H1 (cell line): ENCODE measurements at regions not wholly inside any gene's neighbourhood (a gene's known extent, or its start where the extent isn't known, plus 50 kb on each side); places are given as distances from the start of the nearest gene placed in this dataset.

Experiments
- CTCF ChIA-PET: fragments of 300-600 bp; sonication (Branson Sonifier 250); formaldehyde crosslinking; loops from one replicate; lab custom pipeline; 2021; ENCODE audit not compliant: partially characterized antibody; lab: Charles Lee
- POLR2A ChIA-PET: fragments of 300-600 bp; sonication (Branson Sonifier 250); formaldehyde crosslinking; loops from one replicate; lab custom pipeline; 2021; ENCODE audit warnings: inconsistent platforms; ENCODE audit not compliant: partially characterized antibody; lab: Charles Lee
- DNase-seq, 2 experiments: peaks; one replicate each; pipeline versions ENCODE4 v3.0.0 to v3.0.0-alpha.2; 2010 to 2022; ENCODE audit warnings: low spot score in 2 of 2, low read depth in 1 of 2, mixed read lengths in 1 of 2
- FAIRE-seq: peaks from 2 replicates; lab custom pipeline; 2011; peaks lifted over from hg19 to GRCh38; lab: Jason Lieb, UNC
- H2AFZ ChIP-seq: 2 replicates; pipeline ENCODE4 v1.8.1; 2012; ENCODE audit warnings: low read length, inconsistent platforms
- H2AK5ac ChIP-seq: 2 replicates; pipeline ENCODE4 v1.6.1; 2013; ENCODE audit warnings: low read depth, low read length
- H2BK120ac ChIP-seq: replicated peaks from 2 replicates; pipeline ENCODE3; 2013; ENCODE audit warnings: low read depth, low read length, inconsistent platforms
- H2BK12ac ChIP-seq: 2 replicates; pipeline ENCODE4 v1.6.1; 2013; ENCODE audit warnings: low read depth, low read length
- H2BK15ac ChIP-seq: 2 replicates; pipeline ENCODE4 v1.6.1; 2013; ENCODE audit warnings: low read length
- H2BK20ac ChIP-seq: 2 replicates; pipeline ENCODE4 v1.6.1; 2013; ENCODE audit warnings: low read length
- H2BK5ac ChIP-seq: 2 replicates; pipeline ENCODE4 v1.6.1; 2013; ENCODE audit warnings: low read depth, low read length
- H3K14ac ChIP-seq: 2 replicates; pipeline ENCODE4 v1.6.1; 2013; ENCODE audit warnings: inconsistent platforms; ENCODE audit not compliant: insufficient read length
- H3K18ac ChIP-seq: 2 replicates; pipeline ENCODE4 v1.6.1; 2013; ENCODE audit warnings: low read length; ENCODE audit errors: extremely low read depth
- H3K23ac ChIP-seq: 2 replicates; pipeline ENCODE4 v1.6.1; 2013; ENCODE audit warnings: inconsistent platforms; ENCODE audit not compliant: insufficient read length
- H3K23me2 ChIP-seq: 2 replicates; pipeline ENCODE4 v1.6.1; 2013; ENCODE audit warnings: low read depth, low read length
- H3K27ac ChIP-seq: 2 replicates; pipeline ENCODE4 v1.6.1; 2011; ENCODE audit warnings: low read depth, low read length, inconsistent platforms
- H3K27me3 ChIP-seq, 4 experiments: replicated peaks in 1 of 4; 1 replicate in 1 of 4; 2 replicates in 3 of 4; pipeline versions ENCODE4 v1.6.1 to v1.8.1; 2011 to 2013; ENCODE audit warnings: low read length in 3 of 4, mild to moderate bottlenecking in 3 of 4, inconsistent platforms in 2 of 4, mixed read lengths in 2 of 4, moderate library complexity in 1 of 4; ENCODE audit not compliant: control insufficient read depth in 3 of 4, insufficient read depth in 3 of 4; ENCODE audit errors: extremely low read depth in 1 of 4
- H3K36me3 ChIP-seq, 4 experiments: 2 replicates each; pipeline versions ENCODE4 v1.6.1 to v1.8.1; 2011 to 2013; ENCODE audit warnings: mild to moderate bottlenecking in 4 of 4, low read length in 3 of 4, moderate library complexity in 2 of 4, control low read depth in 1 of 4, inconsistent platforms in 1 of 4; ENCODE audit not compliant: insufficient read depth in 4 of 4, control insufficient read depth in 2 of 4
- H3K4ac ChIP-seq: replicated peaks from 2 replicates; pipeline ENCODE3; 2013; ENCODE audit warnings: low read length, low read depth, mixed read lengths, inconsistent platforms; ENCODE audit not compliant: insufficient read length
- H3K4me1 ChIP-seq, 4 experiments: replicated peaks in 1 of 4; 1 replicate in 1 of 4; 2 replicates in 3 of 4; pipeline versions ENCODE4 v1.6.1 to v1.8.1; 2011 to 2013; ENCODE audit warnings: low read length in 3 of 4, inconsistent platforms in 2 of 4, mixed read lengths in 1 of 4; ENCODE audit not compliant: insufficient read depth in 4 of 4, control insufficient read depth in 3 of 4
- H3K4me2 ChIP-seq, 2 experiments: 2 replicates each; pipeline versions ENCODE4 v1.6.1 to v1.8.1; 2011 to 2013; ENCODE audit warnings: low read depth in 2 of 2, low read length in 2 of 2, control low read depth in 1 of 2, inconsistent platforms in 1 of 2, mild to moderate bottlenecking in 1 of 2; ENCODE audit not compliant: insufficient read depth in 1 of 2
- H3K4me3 ChIP-seq, 4 experiments: fragments of 200-600, 300-600 bp in 1 of 4; sonication (generic), shearing (Covaris generic), sonication (Bioruptor Twin) in 1 of 4; 2 replicates each; pipeline versions ENCODE4 v1.5.1 to v1.8.1; 2011 to 2016; ENCODE audit warnings: low read length in 4 of 4, low read depth in 3 of 4, control low read depth in 2 of 4, inconsistent platforms in 2 of 4, mild to moderate bottlenecking in 2 of 4, mixed read lengths in 1 of 4, moderate library complexity in 1 of 4; ENCODE audit not compliant: insufficient read depth in 2 of 4; ENCODE audit errors: extremely low read depth in 1 of 4
- H3K56ac ChIP-seq: replicated peaks from 2 replicates; pipeline ENCODE3; 2013; ENCODE audit warnings: low read depth, mild to moderate bottlenecking, mixed read lengths, low read length, inconsistent platforms; ENCODE audit not compliant: insufficient read length
- H3K79me1 ChIP-seq: 2 replicates; pipeline ENCODE4 v1.6.1; 2013; ENCODE audit warnings: low read depth, low read length, control low read depth
- H3K79me2 ChIP-seq, 2 experiments: 2 replicates each; pipeline versions ENCODE4 v1.6.1 to v1.8.1; 2012 to 2013; ENCODE audit warnings: low read length in 2 of 2, mild to moderate bottlenecking in 2 of 2, inconsistent platforms in 1 of 2; ENCODE audit not compliant: insufficient read depth in 2 of 2, control insufficient read depth in 1 of 2
- H3K9ac ChIP-seq, 4 experiments: replicated peaks in 1 of 4; 1 replicate in 1 of 4; 2 replicates in 3 of 4; pipeline versions ENCODE4 v1.6.1 to v1.8.1; 2011 to 2013; ENCODE audit warnings: low read depth in 3 of 4, low read length in 3 of 4, control low read depth in 2 of 4, mild to moderate bottlenecking in 2 of 4, moderate library complexity in 2 of 4, inconsistent platforms in 1 of 4; ENCODE audit errors: extremely low read depth in 1 of 4
- H3K9me3 ChIP-seq, 2 experiments: 2 replicates each; pipeline versions ENCODE4 v1.6.1 to v1.8.1; 2012 to 2013; ENCODE audit warnings: mild to moderate bottlenecking in 2 of 2, moderate library complexity in 2 of 2, control low read depth in 1 of 2, inconsistent platforms in 1 of 2, low read depth in 1 of 2, low read length in 1 of 2, mixed read lengths in 1 of 2; ENCODE audit not compliant: insufficient read depth in 2 of 2
- H4K20me1 ChIP-seq, 2 experiments: replicated peaks in 1 of 2; 2 replicates each; pipeline versions ENCODE3 to v1.8.1; 2011 to 2013; ENCODE audit warnings: inconsistent platforms in 2 of 2, low read length in 2 of 2, mild to moderate bottlenecking in 1 of 2; ENCODE audit not compliant: insufficient read depth in 2 of 2, control insufficient read depth in 1 of 2
- H4K5ac ChIP-seq: 2 replicates; pipeline ENCODE4 v1.6.1; 2013; ENCODE audit warnings: low read length, low read depth, mixed read lengths, inconsistent platforms; ENCODE audit not compliant: insufficient read length
- H4K8ac ChIP-seq: 2 replicates; pipeline ENCODE4 v1.8.0; 2013; ENCODE audit warnings: mild to moderate bottlenecking, moderate library complexity, low read length, inconsistent platforms; ENCODE audit not compliant: insufficient read depth; ENCODE audit errors: extremely low read depth
- H4K91ac ChIP-seq: replicated peaks from 2 replicates; pipeline ENCODE3; 2013; ENCODE audit warnings: low read length, mixed read lengths, inconsistent platforms; ENCODE audit not compliant: insufficient read length
- BRCA1 ChIP-seq: IDR thresholded peaks from 2 replicates; pipeline ENCODE4 v1.6.1; 2012; ENCODE audit warnings: low read depth, low read length, improper control_type of control experiment
- POLR2AphosphoS5 ChIP-seq: IDR thresholded peaks from 2 replicates; pipeline ENCODE4 v1.6.1; 2011; ENCODE audit warnings: low read depth, low read length
- RBBP5 ChIP-seq: IDR thresholded peaks from 2 replicates; pipeline ENCODE4 v1.7.1; 2012; ENCODE audit warnings: low read depth, mild to moderate bottlenecking, inconsistent platforms, low read length, moderate library complexity, borderline replicate concordance
- RXRA ChIP-seq: IDR thresholded peaks from 2 replicates; pipeline ENCODE4 v1.6.1; 2011; ENCODE audit warnings: low read depth, mild to moderate bottlenecking, low read length, moderate library complexity; ENCODE audit not compliant: insufficient read depth
- USF2 ChIP-seq: IDR thresholded peaks from 2 replicates; pipeline ENCODE4 v1.6.1; 2011; ENCODE audit warnings: low read length, improper control_type of control experiment
- WGBS, 2 experiments: shearing (Covaris generic) in 1 of 2; methylation state at CpG; one replicate each; pipeline versions ENCODE4 v1.1.6 to v1.1.7; 2013 to 2015; ENCODE audit warnings: low lambda C conversion rate in 2 of 2, mixed read lengths in 2 of 2, inconsistent platforms in 1 of 2, low coverage in 1 of 2, missing lambda C conversion rate in 1 of 2; ENCODE audit not compliant: insufficient replicate concordance in 2 of 2, insufficient coverage in 1 of 2, insufficient read length in 1 of 2; ENCODE audit errors: extremely low coverage in 1 of 2, missing lambda C conversion rate in 1 of 2; 5-methylcytosine and 5-hydroxymethylcytosine counted together

DNA sequence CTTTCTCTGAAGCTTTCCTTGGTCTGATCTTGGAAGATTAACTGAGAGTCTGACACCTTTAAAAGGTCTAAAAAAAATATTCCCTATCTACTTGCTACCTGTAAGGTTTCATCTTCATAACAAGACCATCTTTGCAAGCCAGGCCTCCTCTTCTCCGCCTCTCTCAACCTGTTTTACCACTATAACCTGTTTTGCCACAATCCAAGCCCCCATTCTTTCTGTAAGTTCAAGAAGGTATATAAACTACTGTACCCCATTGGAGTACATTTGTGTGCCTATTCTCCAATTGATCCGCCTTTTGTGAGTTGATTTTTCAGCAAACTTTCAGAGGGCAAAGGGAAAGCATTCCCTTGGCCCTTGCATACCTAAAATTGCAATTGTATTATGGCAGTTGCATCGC, 319.3 kb upstream of the NECTIN3 start:
- ChIA-PET POLR2A (no interaction called here), CTCF (no interaction called here)
- Histone ChIP-seq H4K20me1 (no peaks in the 10 kb centered on the region), H3K9me3 (no peaks in the 10 kb centered on the region), H3K23ac (no peak overlapping the region), H3K56ac (no peak overlapping the region), H3K23me2 (no peaks in the 10 kb centered on the region), H2BK12ac (no peak overlapping the region), H3K4me2 (no peak overlapping the region), H2AK5ac (no peak overlapping the region), H4K91ac (no peak overlapping the region), H4K8ac (no peak overlapping the region), H2BK5ac (no peak overlapping the region), H2AFZ (no peak overlapping the region), H3K4me3 (no peak overlapping the region), H3K18ac (no peak overlapping the region), H4K5ac (no peak overlapping the region), H3K4me1 (peaks cover 3 to 23% (median 12%) of the 10 kb centered on the region in 4 experiments; a peak in 3 of 7 replicates), H3K4ac (no peak overlapping the region), H2BK15ac (no peak overlapping the region), H2BK120ac (no peak overlapping the region), H3K14ac (no peak overlapping the region), H3K9ac (no peak overlapping the region), H3K79me1 (no peaks in the 10 kb centered on the region), H3K79me2 (no peaks in the 10 kb centered on the region), H2BK20ac (no peak overlapping the region), H3K27me3 (no peaks in the 10 kb centered on the region), H3K36me3 (no peaks in the 10 kb centered on the region), H3K27ac (no peak overlapping the region)
- FAIRE-seq (no peak), DNase-seq (no peak)
- 90% methylated on average over 3 of the region's 3 CpGs; no CpG with 5 or more reads in 1 of the 2 experiments for WGBS, 2 experiments
- no peak for TF ChIP-seq BRCA1
- TF ChIP-seq RXRA, result no peak
- TF ChIP-seq RBBP5, result no peak
- no peak for TF ChIP-seq USF2
- no peak for TF ChIP-seq POLR2AphosphoS5
